ENCODE measurements at regions not wholly inside any gene's neighbourhood (a gene's known extent, or its start where the extent isn't known, plus 50 kb on each side); places are given as distances from the start of the nearest gene placed in this dataset.

DNA sequence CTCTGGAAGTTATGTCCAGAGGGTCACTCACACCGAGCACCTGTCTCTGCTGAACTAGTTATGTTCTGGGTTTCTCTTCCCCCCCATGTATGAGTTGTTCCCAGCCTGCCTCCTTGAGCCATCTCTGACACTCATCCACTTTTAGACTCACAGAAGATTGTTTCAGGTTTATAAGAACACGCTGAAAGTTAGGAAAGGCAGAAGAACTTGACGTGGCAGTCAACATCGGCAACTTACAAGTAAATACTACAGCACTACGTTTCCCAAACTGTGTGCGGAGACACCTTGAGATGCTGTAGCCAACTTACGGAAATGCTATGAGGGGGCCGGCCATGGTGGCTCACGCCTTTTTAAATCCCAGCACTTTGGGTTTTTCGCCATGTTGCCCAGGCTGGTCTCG is 318.0 kb downstream of the ZNF621 start:
- no peaks in the 10 kb centered on the region for H3K4me1 ChIP-seq (ENCODE audit: insufficient read depth, low read length)
- H3K27ac ChIP-seq (ENCODE audit: low read depth, low read length) = no peak overlapping the region
- H3K36me3 ChIP-seq (ENCODE audit: insufficient read depth, low read length) = no peaks in the 10 kb centered on the region
- no peaks in the 10 kb centered on the region for H3K9me3 ChIP-seq (ENCODE audit: low read depth, low read length)
- no peak overlapping the region for H2AFZ ChIP-seq (ENCODE audit: low read length)
- DNase-seq (ENCODE audit: insufficient read length, low spot score, missing footprints) = no peak
- no peaks in the 10 kb centered on the region for H3K79me2 ChIP-seq (ENCODE audit: insufficient read depth, low read length)
- no peak overlapping the region for H3K4me2 ChIP-seq (ENCODE audit: insufficient read depth, low read length)
- no peak overlapping the region for H3K4me3 ChIP-seq (ENCODE audit: insufficient read depth, low read length)
- no peaks in the 10 kb centered on the region for H3K27me3 ChIP-seq (ENCODE audit: insufficient read depth, low read length)
- TF ChIP-seq, protein P1, sequence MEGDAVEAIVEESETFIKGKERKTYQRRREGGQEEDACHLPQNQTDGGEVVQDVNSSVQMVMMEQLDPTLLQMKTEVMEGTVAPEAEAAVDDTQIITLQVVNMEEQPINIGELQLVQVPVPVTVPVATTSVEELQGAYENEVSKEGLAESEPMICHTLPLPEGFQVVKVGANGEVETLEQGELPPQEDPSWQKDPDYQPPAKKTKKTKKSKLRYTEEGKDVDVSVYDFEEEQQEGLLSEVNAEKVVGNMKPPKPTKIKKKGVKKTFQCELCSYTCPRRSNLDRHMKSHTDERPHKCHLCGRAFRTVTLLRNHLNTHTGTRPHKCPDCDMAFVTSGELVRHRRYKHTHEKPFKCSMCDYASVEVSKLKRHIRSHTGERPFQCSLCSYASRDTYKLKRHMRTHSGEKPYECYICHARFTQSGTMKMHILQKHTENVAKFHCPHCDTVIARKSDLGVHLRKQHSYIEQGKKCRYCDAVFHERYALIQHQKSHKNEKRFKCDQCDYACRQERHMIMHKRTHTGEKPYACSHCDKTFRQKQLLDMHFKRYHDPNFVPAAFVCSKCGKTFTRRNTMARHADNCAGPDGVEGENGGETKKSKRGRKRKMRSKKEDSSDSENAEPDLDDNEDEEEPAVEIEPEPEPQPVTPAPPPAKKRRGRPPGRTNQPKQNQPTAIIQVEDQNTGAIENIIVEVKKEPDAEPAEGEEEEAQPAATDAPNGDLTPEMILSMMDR (IDR thresholded peaks at IDR 0.05; ENCODE audit: extremely low read depth, low read depth, low read length) = no peak
- no peaks in the 10 kb centered on the region for H4K20me1 ChIP-seq (ENCODE audit: insufficient read depth, low read length)

DNA sequence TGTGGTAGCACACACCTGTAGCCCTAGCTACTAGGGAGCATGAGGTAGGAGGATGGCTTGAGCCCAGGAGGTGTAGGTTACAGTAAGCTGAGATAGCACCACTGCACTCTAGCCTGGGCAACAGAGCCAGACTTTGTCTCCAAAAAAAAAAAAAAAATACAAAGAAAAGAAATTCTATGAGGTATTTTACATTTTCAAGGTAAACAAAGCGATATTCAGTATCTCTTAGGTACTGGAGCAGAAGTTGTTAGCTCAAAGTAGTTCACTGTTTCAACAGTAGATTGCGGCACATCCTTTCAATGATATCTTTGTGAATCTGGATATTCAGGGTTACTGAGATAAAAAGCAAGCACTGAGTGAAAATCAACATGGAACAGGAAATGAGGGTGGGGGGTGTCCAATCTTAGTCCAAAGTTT is 318.5 kb downstream of the ZNF621 start:
- H3K4me2 ChIP-seq (ENCODE audit: insufficient read depth, low read length) = no peak overlapping the region
- H3K4me3 ChIP-seq (ENCODE audit: insufficient read depth, low read length) = no peak overlapping the region
- no peaks in the 10 kb centered on the region for H3K27me3 ChIP-seq (ENCODE audit: insufficient read depth, low read length)
- no peaks in the 10 kb centered on the region for H4K20me1 ChIP-seq (ENCODE audit: insufficient read depth, low read length)
- no peak overlapping the region for H2AFZ ChIP-seq (ENCODE audit: low read length)
- no peaks in the 10 kb centered on the region for H3K4me1 ChIP-seq (ENCODE audit: insufficient read depth, low read length)
- H3K27ac ChIP-seq (ENCODE audit: low read depth, low read length) = no peak overlapping the region
- no peaks in the 10 kb centered on the region for H3K36me3 ChIP-seq (ENCODE audit: insufficient read depth, low read length)
- TF ChIP-seq, protein P1 (IDR thresholded peaks at IDR 0.05; ENCODE audit: extremely low read depth, low read depth, low read length) = no peak
- no peak for DNase-seq (ENCODE audit: insufficient read length, low spot score, missing footprints)
- H3K79me2 ChIP-seq (ENCODE audit: insufficient read depth, low read length) = no peaks in the 10 kb centered on the region
- H3K9me3 ChIP-seq (ENCODE audit: low read depth, low read length) = no peaks in the 10 kb centered on the region

DNA sequence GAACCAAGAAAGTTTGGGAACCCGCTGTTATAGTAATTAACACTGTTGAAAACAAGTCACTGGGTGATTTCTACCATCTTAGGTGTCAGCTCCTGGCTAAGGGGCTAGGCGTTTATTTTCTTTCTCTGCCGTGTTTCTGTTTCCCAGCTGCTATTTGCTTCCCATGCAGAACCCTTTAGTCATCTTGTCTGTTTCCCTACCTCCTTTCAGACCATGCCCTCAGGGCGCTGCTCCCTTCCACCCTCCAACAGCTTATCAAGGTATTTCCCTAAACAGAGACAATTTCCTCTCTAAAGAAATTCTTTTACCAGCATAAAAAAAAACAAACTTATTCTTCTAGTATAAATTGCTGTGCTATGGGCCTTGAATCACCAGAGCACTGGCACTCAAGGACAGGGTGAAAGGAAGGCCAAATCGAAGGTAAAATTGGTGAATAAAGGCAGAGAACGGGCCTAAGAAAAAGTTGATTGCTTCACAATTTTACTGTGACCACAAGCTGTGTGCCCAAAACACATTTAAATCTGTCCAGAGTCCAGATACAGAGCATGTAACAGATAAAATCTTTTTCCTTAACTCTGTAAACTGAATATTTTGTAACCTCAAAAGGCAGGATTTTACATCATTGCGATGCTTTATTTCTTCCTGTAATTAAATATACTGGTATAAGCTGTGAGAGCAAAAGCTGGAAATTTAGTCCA is 319.2 kb downstream of the ZNF621 start:
- H3K36me3 ChIP-seq (ENCODE audit: insufficient read depth, low read length) = no peaks in the 10 kb centered on the region
- H3K27ac ChIP-seq (ENCODE audit: low read depth, low read length) = no peak overlapping the region
- no peak for DNase-seq (ENCODE audit: insufficient read length, low spot score, missing footprints)
- no peaks in the 10 kb centered on the region for H3K4me1 ChIP-seq (ENCODE audit: insufficient read depth, low read length)
- no peaks in the 10 kb centered on the region for H3K79me2 ChIP-seq (ENCODE audit: insufficient read depth, low read length)
- H3K27me3 ChIP-seq (ENCODE audit: insufficient read depth, low read length) = no peaks in the 10 kb centered on the region
- H2AFZ ChIP-seq (ENCODE audit: low read length) = peak overlapping the region; percentile 7
- H3K9me3 ChIP-seq (ENCODE audit: low read depth, low read length) = no peaks in the 10 kb centered on the region
- H3K4me2 ChIP-seq (ENCODE audit: insufficient read depth, low read length) = no peak overlapping the region
- H4K20me1 ChIP-seq (ENCODE audit: insufficient read depth, low read length) = no peaks in the 10 kb centered on the region
- TF ChIP-seq, protein P1 (IDR thresholded peaks at IDR 0.05; ENCODE audit: extremely low read depth, low read depth, low read length) = no peak
- H3K4me3 ChIP-seq (ENCODE audit: insufficient read depth, low read length) = no peak overlapping the region

DNA sequence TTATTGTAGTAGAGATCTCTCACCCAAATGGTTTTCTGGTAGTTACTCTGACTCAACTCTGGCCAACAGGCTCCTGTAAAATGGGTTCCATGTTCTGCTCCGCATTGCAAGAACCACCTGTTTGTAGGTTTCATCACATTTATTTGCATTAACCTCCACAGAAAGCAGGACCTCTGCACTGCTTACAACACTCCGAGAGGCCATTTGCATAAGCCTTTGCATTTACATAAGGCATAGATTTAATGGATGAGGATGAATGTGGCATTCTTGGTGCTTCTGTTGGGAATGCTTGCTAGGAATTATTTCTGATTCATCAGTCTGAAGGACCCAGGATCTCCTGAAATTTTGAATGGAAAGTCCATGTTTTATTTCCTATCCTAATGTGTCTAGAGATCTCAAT is 320.1 kb downstream of the ZNF621 start:
- Histone ChIP-seq H3K79me2 (ENCODE audit: insufficient read depth, low read length) (no peaks in the 10 kb centered on the region), H3K27me3 (ENCODE audit: insufficient read depth, low read length) (no peaks in the 10 kb centered on the region)

More for the DNA sequence above, 320.1 kb downstream of the ZNF621 start:
- Histone ChIP-seq H2AFZ (ENCODE audit: low read length) (no peak overlapping the region), H4K20me1 (ENCODE audit: insufficient read depth, low read length) (no peaks in the 10 kb centered on the region), H3K4me1 (ENCODE audit: insufficient read depth, low read length) (no peaks in the 10 kb centered on the region), H3K27ac (ENCODE audit: low read depth, low read length) (no peak overlapping the region), H3K9me3 (ENCODE audit: low read depth, low read length) (no peaks in the 10 kb centered on the region), H3K4me3 (ENCODE audit: insufficient read depth, low read length) (no peak overlapping the region), H3K4me2 (ENCODE audit: insufficient read depth, low read length) (no peak overlapping the region), H3K36me3 (ENCODE audit: insufficient read depth, low read length) (no peaks in the 10 kb centered on the region)
- no peak for DNase-seq (ENCODE audit: insufficient read length, low spot score, missing footprints)
- TF ChIP-seq, protein P1 (IDR thresholded peaks at IDR 0.05; ENCODE audit: extremely low read depth, low read depth, low read length) = no peak
